ENCODE measurements at regions not wholly inside any gene's neighbourhood (a gene's known extent, or its start where the extent isn't known, plus 50 kb on each side); places are given as distances from the start of the nearest gene placed in this dataset.
"Not testable (repeated sequence)": the region's sequence is repeated elsewhere in the genome, so short reads cannot be mapped to it uniquely, and the experiment has no call there.

GRCh38 chr2:109727929-109728447 is 66.1 kb upstream of the RGPD5 start:
- no peaks in the 10 kb centered on the region for H3K9me3 ChIP-seq
- H3K27me3 ChIP-seq = no peaks in the 10 kb centered on the region
- H3K4me1 ChIP-seq = no peaks in the 10 kb centered on the region
- TF ChIP-seq CTCF (IDR thresholded peaks at IDR 0.05) = no peak
- DNase-seq (no peak), ATAC-seq (no peak), FAIRE-seq (no peak)
- intact Hi-C loops (cut with DNase I) = no loop called here
- no peaks in the 10 kb centered on the region for H3K36me3 ChIP-seq
- no peak overlapping the region for H3K4me3 ChIP-seq
- H3K27ac ChIP-seq = no peak overlapping the region
- WGBS, 2 donors = 89 to 95% methylated on average over 4 of the region's 4 CpGs

GRCh38 chr2:109733746-109734145 is 60.4 kb upstream of the RGPD5 start:
- WGBS, 2 donors = 86 to 91% methylated on average over 14 of the region's 14 CpGs
- intact Hi-C loops (cut with DNase I) = loop anchor here in 1 of 3 donors (5.0 kb wide), 1 partner anchor 186 kb away; no protein-coding TSS in a partner anchor
- not testable (repeated sequence) for FAIRE-seq, ATAC-seq, H3K27ac ChIP-seq, H3K36me3 ChIP-seq, H3K9me3 ChIP-seq, H3K27me3 ChIP-seq, H3K4me1 ChIP-seq, H3K4me3 ChIP-seq, DNase-seq

- no peaks in the 10 kb centered on the region for H3K36me3 ChIP-seq
- H3K4me3 ChIP-seq = no peak overlapping the region
- peak in 3 of 4 donors; percentile 47 to 61 (median 53) for TF ChIP-seq CTCF (IDR thresholded peaks at IDR 0.05)
- FAIRE-seq = no peak
- peak in 3 of 6 donors; percentile 33 to 66 (median 35) for DNase-seq
- WGBS, 2 donors = 21% methylated on average over 15 of the region's 15 CpGs
- intact Hi-C loops (cut with DNase I) = no loop called here
- H3K27me3 ChIP-seq = no peaks in the 10 kb centered on the region
- no peaks in the 10 kb centered on the region for H3K9me3 ChIP-seq
- H3K27ac ChIP-seq = no peak overlapping the region
- peak in 3 of 4 donors; percentile 87 to 89 (median 89) for ATAC-seq
- H3K4me1 ChIP-seq = no peaks in the 10 kb centered on the region
Measured at GRCh38 chr2:109736177-109736827, 57.8 kb upstream of the RGPD5 start.
